HG02852 (cell line): ENCODE measurements at regions not wholly inside any gene's neighbourhood (a gene's known extent, or its start where the extent isn't known, plus 50 kb on each side); places are given as distances from the start of the nearest gene placed in this dataset.

Source experiments
- ATAC-seq: cut with Tn5 transposase; IDR thresholded peaks from one replicate; pipeline ENCODE4 v1.9.1; 2021; ENCODE audit warnings: mild to moderate bottlenecking, moderate library complexity; ENCODE audit not compliant: unreplicated experiment

GRCh38 chr10:123480845-123481244, 185.3 kb upstream of the GPR26 start:
- no peak for ATAC-seq

- no peak for ATAC-seq
Observed at GRCh38 chr10:123484722-123485121, 181.4 kb upstream of the GPR26 start.

- ATAC-seq = no peak
Observed at GRCh38 chr10:123485341-123485960, 180.7 kb upstream of the GPR26 start.

GRCh38 chr10:123488436-123488835, 177.7 kb upstream of the GPR26 start:
- ATAC-seq = no peak

DNA sequence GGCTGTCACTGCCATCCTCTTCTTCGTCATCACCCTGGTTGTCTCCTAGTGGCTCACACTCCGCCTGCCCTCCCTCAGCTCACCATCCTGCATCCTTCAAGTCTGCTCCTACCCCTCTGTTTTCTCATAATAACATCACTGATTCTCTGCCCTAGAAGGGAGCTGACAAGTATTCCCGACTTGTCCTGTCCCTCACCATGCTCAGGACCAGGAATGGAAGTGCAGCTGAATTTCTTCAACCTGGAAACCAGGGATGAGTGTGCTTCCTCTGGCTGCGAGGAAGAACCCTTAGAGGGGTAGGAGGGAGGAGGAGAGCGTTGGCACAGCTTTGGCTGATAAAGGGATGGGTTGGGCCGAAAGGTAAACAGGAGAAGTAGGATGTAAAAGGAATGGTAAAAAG, 174.8 kb upstream of the GPR26 start:
- no peak for ATAC-seq

- ATAC-seq = no peak
Observed at GRCh38 chr10:123492016-123492415, 174.1 kb upstream of the GPR26 start.

DNA sequence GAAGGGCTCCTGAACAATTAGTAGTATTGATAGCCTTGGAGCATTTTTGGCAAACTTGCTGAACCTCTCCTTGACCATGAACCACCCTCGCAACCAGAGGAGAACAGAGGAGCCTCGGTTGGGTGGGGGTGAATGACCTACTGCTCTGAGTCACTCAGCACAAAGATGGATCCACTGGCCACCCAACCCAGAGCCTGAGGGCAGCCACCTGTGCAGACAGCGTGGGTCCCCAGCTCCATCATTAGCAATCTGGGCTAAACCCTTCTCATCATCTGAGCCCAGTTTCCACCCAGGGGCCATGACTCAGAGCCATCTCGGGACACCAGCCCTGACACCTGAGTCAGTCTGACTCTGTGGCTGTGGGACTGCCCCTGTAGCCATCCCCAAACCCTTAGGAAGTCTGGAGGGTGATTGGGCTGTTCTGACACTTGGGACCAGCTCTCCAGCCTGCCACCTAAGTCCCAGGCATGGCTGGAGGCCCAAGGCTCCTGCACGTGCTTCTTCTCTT, 171.8 kb upstream of the GPR26 start:
- ATAC-seq = no peak

DNA sequence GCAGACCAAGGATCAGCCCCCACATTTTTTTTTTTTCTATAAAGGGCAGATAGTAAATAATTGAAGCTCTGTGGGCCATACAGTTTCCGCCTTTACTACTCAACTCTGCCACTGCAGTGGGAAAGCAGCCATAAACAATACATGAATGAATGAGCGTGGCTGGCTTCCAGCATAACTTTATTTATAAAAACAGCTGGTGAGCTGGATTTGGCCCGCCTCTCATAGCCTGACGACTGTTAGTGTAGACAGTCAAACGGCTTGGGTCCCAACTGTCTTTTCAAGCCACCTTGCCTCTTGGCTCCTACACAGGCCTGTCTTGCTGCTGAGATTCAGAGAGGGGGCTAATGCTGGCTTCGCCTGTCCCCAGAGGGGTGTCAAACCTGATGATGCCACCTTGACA, 169.8 kb upstream of the GPR26 start:
- no peak for ATAC-seq

DNA sequence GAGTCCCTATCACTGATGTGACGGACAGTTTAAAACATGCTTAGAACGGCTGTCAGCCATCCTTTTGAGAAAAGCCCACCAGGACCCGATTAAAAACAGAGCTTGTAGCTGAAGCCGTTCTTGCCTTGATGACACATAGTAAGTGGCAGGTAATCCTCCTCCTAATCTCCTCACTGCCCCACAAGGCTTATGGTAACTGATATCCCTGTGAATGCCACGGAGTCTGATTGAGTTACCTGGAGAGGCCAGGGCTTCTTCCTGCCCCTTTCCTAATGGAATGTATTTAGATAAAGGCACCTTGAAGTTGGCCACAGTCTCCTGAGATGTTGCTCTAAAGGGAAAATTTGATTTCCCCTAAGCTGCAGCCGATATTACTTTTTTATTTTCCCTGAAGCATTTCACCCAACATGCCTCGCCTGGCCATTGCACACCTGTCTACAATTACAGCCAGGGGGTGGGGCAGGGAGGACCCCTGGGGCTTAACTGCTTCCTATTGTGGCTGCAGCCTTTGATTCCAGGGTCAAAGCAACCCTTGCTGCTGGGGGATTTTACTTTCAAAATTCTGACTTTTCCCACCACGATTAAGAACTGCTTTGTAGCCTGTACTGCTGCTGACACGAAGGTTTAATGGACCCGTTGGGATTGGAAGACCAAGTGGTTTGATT, 169.0 kb upstream of the GPR26 start:
- ATAC-seq = no peak

DNA sequence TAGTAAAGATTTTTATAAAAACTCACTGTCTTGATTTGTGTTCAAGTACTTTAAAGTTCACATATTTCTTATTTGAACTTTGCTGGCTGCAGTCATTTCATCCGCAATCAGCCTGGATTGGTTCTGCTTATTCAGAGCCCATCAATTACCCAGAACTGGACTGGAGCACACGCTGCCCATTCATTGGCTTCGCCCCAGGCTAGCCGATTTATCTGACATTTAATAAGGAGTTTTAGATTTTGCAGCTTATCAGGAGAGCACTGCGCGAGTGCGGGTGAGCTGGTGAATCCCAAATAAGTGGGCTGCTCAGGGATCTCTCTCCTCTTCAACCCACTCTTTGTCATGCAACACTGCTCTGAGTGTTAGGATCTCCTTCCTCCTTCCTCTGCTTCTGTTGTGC, 166.0 kb upstream of the GPR26 start:
- no peak for ATAC-seq

DNA sequence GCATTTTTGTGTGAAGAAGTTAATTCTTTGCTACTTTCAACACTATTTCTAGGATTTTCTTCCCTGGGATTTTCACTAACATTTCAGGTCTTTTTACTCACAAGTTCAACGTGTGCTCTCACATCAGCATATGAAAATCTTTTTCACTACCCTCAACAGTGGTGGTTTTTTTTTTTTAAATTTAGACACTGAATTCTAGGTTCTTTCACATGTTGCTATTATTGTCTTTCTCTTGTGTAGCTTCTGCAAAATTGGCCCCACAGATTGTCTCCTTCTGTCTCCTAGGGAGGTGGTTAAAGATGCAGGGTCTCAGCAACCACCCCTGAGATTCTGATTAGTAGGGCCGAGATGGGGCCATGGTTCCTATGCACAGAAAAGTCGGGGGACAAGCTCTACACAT, 165.0 kb upstream of the GPR26 start:
- ATAC-seq = no peak

DNA sequence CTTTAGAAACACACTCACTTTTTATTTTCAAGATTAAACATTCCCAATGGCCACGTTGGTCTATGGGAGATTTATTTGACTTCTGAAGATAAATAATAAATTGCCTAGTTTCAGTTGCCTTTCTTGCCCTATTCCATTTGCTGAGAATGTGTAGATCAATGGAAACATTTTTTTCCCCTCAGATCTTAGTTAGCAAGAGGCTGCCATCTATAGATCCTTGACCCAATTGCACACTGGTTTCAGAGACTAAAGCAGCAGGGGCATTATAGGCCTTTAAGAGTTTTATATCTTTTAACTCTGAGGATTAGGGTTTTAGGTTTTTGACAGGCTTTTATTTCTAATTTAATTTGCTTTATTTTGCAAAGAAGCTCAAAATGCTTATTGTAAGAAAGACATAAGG, 163.2 kb upstream of the GPR26 start:
- no peak for ATAC-seq

DNA sequence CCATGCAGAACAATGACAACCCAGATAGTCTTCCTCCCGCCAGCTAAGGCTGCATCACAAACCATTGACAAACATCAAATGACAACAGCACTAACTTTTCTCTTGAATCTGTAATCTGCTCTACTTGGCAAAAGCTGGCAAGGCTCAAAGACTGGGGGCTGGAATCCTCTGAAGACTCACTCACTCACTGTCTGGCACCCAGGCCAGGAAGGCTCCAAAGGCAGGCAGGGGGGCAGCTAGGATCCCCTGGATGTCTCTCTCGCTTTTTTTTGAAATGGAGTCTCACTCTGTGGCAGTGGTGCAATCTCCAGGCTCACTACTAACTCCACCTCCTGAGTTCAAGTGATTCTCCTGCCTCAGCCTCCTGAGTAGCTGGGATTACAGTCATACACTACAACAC, 159.7 kb upstream of the GPR26 start:
- ATAC-seq = no peak

GRCh38 chr10:123507298-123507697, 158.9 kb upstream of the GPR26 start:
- no peak for ATAC-seq

- ATAC-seq = no peak
Observed at GRCh38 chr10:123509338-123509737, 156.8 kb upstream of the GPR26 start.

DNA sequence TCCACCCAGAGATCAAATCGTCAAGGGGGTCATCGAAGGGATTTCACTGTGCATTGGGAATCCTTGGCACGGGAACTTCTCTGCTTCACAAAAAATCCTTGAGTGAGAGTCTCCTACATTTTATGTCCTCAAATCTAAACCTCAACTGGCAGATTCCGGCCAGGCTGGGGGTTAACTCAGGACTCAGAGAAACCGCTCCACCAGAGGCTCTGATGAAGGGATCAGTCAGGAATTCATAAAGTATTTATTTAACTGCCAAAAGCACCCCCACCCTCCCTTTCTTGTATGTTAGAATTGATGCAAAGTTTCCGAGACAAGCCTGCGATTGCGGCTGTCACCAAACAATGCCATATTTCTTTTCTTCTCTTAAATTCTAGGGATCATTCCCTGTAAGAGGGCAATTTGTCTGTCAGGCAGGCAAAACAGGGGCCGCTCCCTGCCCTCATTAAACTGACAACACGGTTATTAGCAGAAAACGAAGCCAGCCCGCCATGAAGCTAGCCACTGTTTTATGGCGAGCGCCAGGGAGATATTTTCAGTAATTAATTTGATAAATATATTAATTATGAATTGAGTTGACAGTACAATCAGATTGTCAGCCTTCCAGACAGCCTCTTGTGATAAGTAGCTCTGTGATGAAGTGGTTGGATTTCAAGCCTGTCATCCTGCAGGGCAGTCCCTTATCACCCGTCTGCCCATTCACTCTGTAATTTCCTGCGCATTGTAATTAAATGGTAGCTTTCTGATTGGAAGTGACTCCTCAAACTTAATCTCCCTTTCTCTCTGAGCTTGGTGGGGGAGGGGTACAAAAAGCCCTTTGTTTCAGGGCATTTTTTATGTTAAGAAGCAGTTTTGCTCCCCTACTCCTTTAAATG, 153.0 kb upstream of the GPR26 start:
- no peak for ATAC-seq

- ATAC-seq = no peak
Observed at GRCh38 chr10:123513870-123514269, 152.3 kb upstream of the GPR26 start.

- ATAC-seq = no peak
Observed at GRCh38 chr10:123514996-123515395, 151.2 kb upstream of the GPR26 start.

GRCh38 chr10:123515661-123516060, 150.5 kb upstream of the GPR26 start:
- ATAC-seq = no peak

DNA sequence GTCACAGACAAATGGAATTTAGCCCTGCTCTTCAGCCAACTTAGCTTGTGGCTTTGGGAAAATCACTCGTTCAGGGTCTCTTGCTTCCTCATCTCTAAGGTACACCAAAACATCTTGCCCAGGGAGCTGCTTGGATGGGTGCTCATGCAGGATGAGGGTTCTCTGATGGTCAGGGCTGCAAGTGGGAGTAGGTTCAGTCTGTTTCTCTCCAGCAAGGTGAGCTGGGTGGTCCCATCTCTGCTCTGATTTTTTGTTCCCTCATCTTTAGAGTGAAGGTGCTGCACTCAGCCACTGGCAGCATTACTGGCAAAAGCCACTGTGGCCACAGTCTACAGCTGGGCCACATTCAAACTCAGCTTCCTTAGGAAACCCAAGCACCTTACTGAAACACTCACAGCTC, 149.9 kb upstream of the GPR26 start:
- ATAC-seq = no peak

GRCh38 chr10:123517426-123517825, 148.7 kb upstream of the GPR26 start:
- ATAC-seq = no peak

- no peak for ATAC-seq
Observed at GRCh38 chr10:123517901-123518300, 148.3 kb upstream of the GPR26 start.
